ENCODE measurements at regions not wholly inside any gene's neighbourhood (a gene's known extent, or its start where the extent isn't known, plus 50 kb on each side); places are given as distances from the start of the nearest gene placed in this dataset.
"Not testable (repeated sequence)": the region's sequence is repeated elsewhere in the genome, so short reads cannot be mapped to it uniquely, and the experiment has no call there.

DNA sequence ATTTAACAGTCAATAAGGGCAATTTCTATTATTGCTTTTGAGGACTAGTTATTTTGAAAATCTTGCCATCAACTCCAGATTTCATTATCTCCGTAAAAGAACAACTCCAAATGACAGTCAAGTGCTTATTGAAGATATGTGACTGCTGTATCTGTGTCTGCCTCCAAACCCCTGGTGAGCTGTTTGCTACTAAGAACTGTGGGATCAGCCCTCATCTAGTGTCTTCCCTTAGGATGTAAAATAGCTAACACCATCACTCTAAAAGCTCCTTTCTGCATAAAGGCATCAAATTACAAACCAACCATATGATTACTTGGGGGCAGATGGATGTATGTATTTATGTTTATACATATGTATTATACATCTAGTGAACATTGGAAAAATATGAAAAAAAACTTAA lies 70.8 kb upstream of the SLC13A1 start:
- no peak for ATAC-seq (replicated peaks in 1 of 2)
- DNase-seq = no peak
- H3K27ac Mint-ChIP-seq = no peak overlapping the region
- H3K4me3 Mint-ChIP-seq = no peak overlapping the region
- no peaks in the 10 kb centered on the region for H3K4me1 Mint-ChIP-seq (ENCODE audit: low read depth)
- no peaks in the 10 kb centered on the region for H3K27me3 Mint-ChIP-seq (ENCODE audit: low read depth)
- H3K9me3 Mint-ChIP-seq = peaks cover 4 to 5% of the 10 kb centered on the region in 2 donors
- H3K36me3 Mint-ChIP-seq (ENCODE audit: insufficient read depth in 2 of 2) = no peaks in the 10 kb centered on the region

DNA sequence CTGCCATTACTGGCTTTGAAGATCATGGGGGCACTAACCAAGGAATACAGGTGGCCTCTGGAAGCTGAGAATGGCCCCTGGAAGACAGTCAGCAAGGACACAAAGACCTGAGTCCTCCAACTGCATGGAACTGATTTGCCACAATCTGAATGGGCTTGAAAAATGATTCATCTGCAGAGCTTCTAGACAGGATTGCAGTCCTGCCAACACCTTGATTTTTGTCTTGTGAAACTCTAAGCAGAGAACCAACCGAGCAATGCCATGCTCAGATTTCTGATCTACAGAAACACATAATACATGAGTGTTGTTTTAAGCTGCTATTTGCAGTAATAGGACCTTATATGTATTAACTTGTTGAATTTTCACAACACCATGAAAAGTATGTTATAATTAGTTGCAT lies 66.1 kb upstream of the SLC13A1 start:
- Mint-ChIP-seq H3K4me3 (no peak overlapping the region), H3K27me3 (ENCODE audit: low read depth) (no peaks in the 10 kb centered on the region), H3K4me1 (ENCODE audit: low read depth) (no peaks in the 10 kb centered on the region), H3K36me3 (ENCODE audit: insufficient read depth in 2 of 2) (no peaks in the 10 kb centered on the region), H3K9me3 (peaks cover 0 to 4% of the 10 kb centered on the region in 2 donors), H3K27ac (no peak overlapping the region)
- DNase-seq (no peak), ATAC-seq (replicated peaks in 1 of 2) (no peak)

DNA sequence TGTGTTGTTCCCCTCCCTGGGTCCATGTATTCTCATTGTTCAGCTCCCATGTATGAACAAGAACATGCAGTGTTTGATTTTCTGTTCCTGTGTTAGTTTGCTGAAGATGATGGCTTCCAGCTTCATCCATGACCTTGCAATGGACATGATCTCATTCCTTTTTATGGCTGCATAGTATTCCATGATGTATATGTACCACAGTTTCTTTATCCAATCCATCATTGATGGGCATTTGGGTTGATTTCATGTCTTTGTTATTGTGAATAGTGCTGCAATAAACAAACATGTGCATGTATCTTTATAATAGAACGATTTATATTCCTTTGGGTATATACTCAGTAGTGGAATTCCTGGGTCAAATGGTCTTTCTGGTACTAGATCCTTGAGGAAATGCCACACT lies 65.1 kb upstream of the SLC13A1 start:
- DNase-seq; ATAC-seq (replicated peaks in 1 of 2); H3K36me3 Mint-ChIP-seq (ENCODE audit: insufficient read depth in 2 of 2); H3K4me3 Mint-ChIP-seq; H3K27me3 Mint-ChIP-seq (ENCODE audit: low read depth); H3K9me3 Mint-ChIP-seq; H3K4me1 Mint-ChIP-seq (ENCODE audit: low read depth); H3K27ac Mint-ChIP-seq: not testable (repeated sequence)

DNA sequence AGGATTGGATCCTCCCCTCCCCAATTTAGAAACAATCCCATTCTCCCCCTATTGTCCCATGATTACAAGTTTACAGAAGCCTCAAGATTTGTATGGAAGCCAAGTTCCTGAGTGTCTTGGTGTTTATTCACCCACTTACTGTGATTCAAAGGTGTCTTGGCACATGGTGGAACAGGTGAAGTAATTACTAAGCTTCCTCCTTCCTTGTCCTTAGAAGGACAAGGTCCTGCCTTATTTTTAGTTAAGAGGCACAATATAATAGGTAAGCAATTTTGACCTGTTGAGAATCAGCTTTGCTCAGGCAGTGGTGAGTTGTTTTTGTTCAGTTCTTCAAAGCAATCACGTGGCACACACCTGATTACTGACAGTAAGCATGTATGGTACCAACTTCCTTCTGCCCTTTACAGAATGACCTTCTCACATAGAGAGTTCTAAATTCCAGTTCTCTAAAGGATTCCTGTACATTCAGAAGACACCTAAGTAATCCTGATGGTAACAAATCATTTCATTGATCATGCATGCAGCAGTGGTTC lies 60.7 kb upstream of the SLC13A1 start:
- H3K27me3 Mint-ChIP-seq (ENCODE audit: low read depth) = no peaks in the 10 kb centered on the region
- H3K36me3 Mint-ChIP-seq (ENCODE audit: insufficient read depth in 2 of 2) = no peaks in the 10 kb centered on the region
- H3K4me3 Mint-ChIP-seq = no peak overlapping the region
- no peaks in the 10 kb centered on the region for H3K4me1 Mint-ChIP-seq (ENCODE audit: low read depth)
- peaks cover 0 to 8% of the 10 kb centered on the region in 2 donors for H3K9me3 Mint-ChIP-seq
- DNase-seq (no peak), ATAC-seq (replicated peaks in 1 of 2) (no peak)
- no peak overlapping the region for H3K27ac Mint-ChIP-seq

DNA sequence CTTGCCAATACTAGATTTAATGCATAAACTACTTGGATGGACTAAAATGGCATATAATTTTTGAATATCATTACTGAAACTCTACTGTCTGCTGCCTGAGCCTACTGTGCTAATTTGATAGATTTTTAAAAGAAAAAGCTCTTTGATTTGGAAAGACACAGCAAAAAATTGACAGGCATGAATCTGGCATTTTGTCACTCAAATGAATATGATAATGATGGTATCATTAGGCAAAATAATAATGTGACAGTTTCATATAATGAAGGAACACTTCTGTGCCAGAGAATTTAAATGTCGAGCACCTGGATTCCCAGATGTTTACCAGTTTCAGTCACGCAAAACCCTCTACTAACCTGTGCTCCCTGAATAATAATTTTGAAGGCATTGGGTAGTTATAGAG lies 60.0 kb upstream of the SLC13A1 start:
- H3K36me3 Mint-ChIP-seq (ENCODE audit: insufficient read depth in 2 of 2) = no peaks in the 10 kb centered on the region
- H3K4me3 Mint-ChIP-seq = no peak overlapping the region
- DNase-seq (no peak), ATAC-seq (replicated peaks in 1 of 2) (no peak)
- no peaks in the 10 kb centered on the region for H3K27me3 Mint-ChIP-seq (ENCODE audit: low read depth)
- H3K4me1 Mint-ChIP-seq (ENCODE audit: low read depth) = no peaks in the 10 kb centered on the region
- H3K27ac Mint-ChIP-seq = no peak overlapping the region
- peaks cover 0 to 10% of the 10 kb centered on the region in 2 donors for H3K9me3 Mint-ChIP-seq
